ENCODE measurements at regions not wholly inside any gene's neighbourhood (a gene's known extent, or its start where the extent isn't known, plus 50 kb on each side); places are given as distances from the start of the nearest gene placed in this dataset.
A peak's percentile ranks its signal among the peaks of the same experiment; 100 is the strongest.
"Not testable (repeated sequence)": the region's sequence is repeated elsewhere in the genome, so short reads cannot be mapped to it uniquely, and the experiment has no call there.

- DNase-seq, result no peak
Observed at GRCh38 chr7:85287106-85287825, 100.4 kb upstream of the SEMA3D start.

- DNase-seq, result peak; percentile 26
Observed at GRCh38 chr7:85286446-85286845, 99.6 kb upstream of the SEMA3D start.

GRCh38 chr7:85285527-85285926, 98.7 kb upstream of the SEMA3D start:
- peak; percentile 97 for DNase-seq

DNA sequence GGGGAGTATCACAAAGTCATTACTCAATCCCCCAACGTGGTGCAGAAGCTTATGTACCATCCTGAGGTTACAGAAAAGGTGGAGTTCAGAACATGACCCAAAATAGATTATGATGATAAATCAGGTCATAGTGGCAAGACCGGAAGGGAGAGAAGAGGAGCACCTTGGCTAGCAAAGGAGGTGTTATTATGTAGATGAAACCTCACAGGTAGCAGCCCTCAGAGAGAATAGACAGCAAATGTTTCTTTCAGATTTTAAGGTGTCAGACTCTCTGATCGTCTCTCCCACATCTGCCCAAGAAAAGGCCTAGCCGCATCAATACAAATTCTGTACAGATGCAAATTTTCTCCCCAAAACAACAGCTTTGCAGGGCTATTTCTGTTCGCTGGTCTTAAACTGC, 88.3 kb upstream of the SEMA3D start:
- DNase-seq, result no peak

DNA sequence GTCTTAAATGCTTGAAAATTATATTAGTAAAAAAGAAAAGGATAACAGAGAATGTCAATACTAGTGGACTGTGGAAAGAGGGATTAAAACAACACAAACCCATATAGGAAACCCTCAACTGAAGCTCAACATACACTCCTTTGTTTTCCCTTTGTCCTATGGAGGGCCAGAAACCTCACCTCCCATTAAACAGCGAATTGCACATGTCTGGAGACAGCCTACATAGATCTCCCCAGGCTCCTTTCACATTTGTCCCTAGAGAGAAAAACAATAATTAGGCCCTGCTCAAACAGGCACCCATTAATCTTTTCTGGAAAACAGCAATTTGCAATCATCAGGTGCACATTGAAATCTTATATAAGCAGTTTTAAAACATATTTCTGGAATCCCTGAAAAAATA, 87.6 kb upstream of the SEMA3D start:
- DNase-seq, result no peak

- no peak for DNase-seq
Observed at GRCh38 chr7:85262891-85263290, 76.0 kb upstream of the SEMA3D start.

- no peak for DNase-seq
Observed at GRCh38 chr7:85261336-85261735, 74.5 kb upstream of the SEMA3D start.

GRCh38 chr7:85249787-85250186, 62.9 kb upstream of the SEMA3D start:
- DNase-seq, result not testable (repeated sequence)

- no peak for DNase-seq
Observed at GRCh38 chr7:85239109-85239508, 52.3 kb upstream of the SEMA3D start.

GRCh38 chr7:85237721-85238120, 50.9 kb upstream of the SEMA3D start:
- DNase-seq, result no peak
